HG02870 (cell line): ENCODE measurements at regions not wholly inside any gene's neighbourhood (a gene's known extent, or its start where the extent isn't known, plus 50 kb on each side); places are given as distances from the start of the nearest gene placed in this dataset.

Experiments
- ATAC-seq: cut with Tn5 transposase; IDR thresholded peaks from one replicate; pipeline ENCODE4 v1.9.1; 2021; ENCODE audit warnings: mild to moderate bottlenecking, moderate library complexity; ENCODE audit not compliant: unreplicated experiment

GRCh38 chr3:74564560-74564959, 49.9 kb downstream of the CNTN3 start:
- no peak for ATAC-seq

GRCh38 chr3:74562558-74563269, 51.7 kb downstream of the CNTN3 start:
- no peak for ATAC-seq

- ATAC-seq: no peak
Observed at GRCh38 chr3:74561881-74562280, 52.6 kb downstream of the CNTN3 start.

- no peak for ATAC-seq
Observed at GRCh38 chr3:74559261-74559660, 55.2 kb downstream of the CNTN3 start.

- no peak for ATAC-seq
Observed at GRCh38 chr3:74550686-74551085, 63.8 kb downstream of the CNTN3 start.

GRCh38 chr3:74546426-74546825, 68.0 kb downstream of the CNTN3 start:
- ATAC-seq: no peak

- ATAC-seq: no peak
Observed at GRCh38 chr3:74542441-74542840, 72.0 kb downstream of the CNTN3 start.

GRCh38 chr3:74539876-74540275, 74.6 kb downstream of the CNTN3 start:
- ATAC-seq: no peak

- no peak for ATAC-seq
Observed at GRCh38 chr3:74538669-74539068, 75.8 kb downstream of the CNTN3 start.

GRCh38 chr3:74537857-74538256, 76.6 kb downstream of the CNTN3 start:
- no peak for ATAC-seq

GRCh38 chr3:74537164-74537563, 77.3 kb downstream of the CNTN3 start:
- ATAC-seq: no peak

- ATAC-seq: no peak
Observed at GRCh38 chr3:74535281-74535680, 79.2 kb downstream of the CNTN3 start.

GRCh38 chr3:74534611-74535010, 79.8 kb downstream of the CNTN3 start:
- no peak for ATAC-seq

GRCh38 chr3:74532446-74532845, 82.0 kb downstream of the CNTN3 start:
- no peak for ATAC-seq

GRCh38 chr3:74531491-74531890, 83.0 kb downstream of the CNTN3 start:
- no peak for ATAC-seq

- no peak for ATAC-seq
Observed at GRCh38 chr3:74529145-74529544, 85.3 kb downstream of the CNTN3 start.

- ATAC-seq: no peak
Observed at GRCh38 chr3:74527566-74527965, 86.9 kb downstream of the CNTN3 start.

GRCh38 chr3:74523811-74524210, 90.6 kb downstream of the CNTN3 start:
- no peak for ATAC-seq

- no peak for ATAC-seq
Observed at GRCh38 chr3:74520895-74521294, 93.6 kb downstream of the CNTN3 start.

- ATAC-seq: no peak
Observed at GRCh38 chr3:74518610-74519009, 95.8 kb downstream of the CNTN3 start.

- no peak for ATAC-seq
Observed at GRCh38 chr3:74516019-74516418, 98.4 kb downstream of the CNTN3 start.

GRCh38 chr3:74515451-74515850, 99.0 kb downstream of the CNTN3 start:
- no peak for ATAC-seq

GRCh38 chr3:74511078-74511477, 103.4 kb downstream of the CNTN3 start:
- ATAC-seq: no peak
